GM21723 (cell line): ENCODE measurements at regions not wholly inside any gene's neighbourhood (a gene's known extent, or its start where the extent isn't known, plus 50 kb on each side); places are given as distances from the start of the nearest gene placed in this dataset.

Source experiments
- ATAC-seq: cut with Tn5 transposase; IDR thresholded peaks from one replicate; pipeline ENCODE4 v1.9.1; 2021; ENCODE audit warnings: mild to moderate bottlenecking, moderate library complexity; ENCODE audit not compliant: unreplicated experiment

- ATAC-seq: no peak
These were observed 515.3 kb downstream of the EPHB1 start for GRCh38 chr3:135310317-135310716.

GRCh38 chr3:135311699-135312098 lies 516.6 kb downstream of the EPHB1 start:
- ATAC-seq: no peak

GRCh38 chr3:135314237-135314636 lies 519.2 kb downstream of the EPHB1 start:
- no peak for ATAC-seq

GRCh38 chr3:135324301-135324700 lies 529.2 kb downstream of the EPHB1 start:
- ATAC-seq: no peak

- ATAC-seq: no peak
These were observed 530.0 kb downstream of the EPHB1 start for GRCh38 chr3:135325096-135325495.

- no peak for ATAC-seq
These were observed 530.7 kb downstream of the EPHB1 start for GRCh38 chr3:135325726-135326235.

GRCh38 chr3:135326851-135327250 lies 531.8 kb downstream of the EPHB1 start:
- no peak for ATAC-seq

- no peak for ATAC-seq
These were observed 533.0 kb downstream of the EPHB1 start for GRCh38 chr3:135328036-135328435.

- no peak for ATAC-seq
These were observed 534.4 kb downstream of the EPHB1 start for GRCh38 chr3:135329479-135329878.

GRCh38 chr3:135337192-135337591 lies 542.1 kb downstream of the EPHB1 start:
- no peak for ATAC-seq

- no peak for ATAC-seq
These were observed 553.6 kb downstream of the EPHB1 start for GRCh38 chr3:135348690-135349089.

GRCh38 chr3:135349254-135349948 lies 554.3 kb downstream of the EPHB1 start:
- no peak for ATAC-seq

- no peak for ATAC-seq
These were observed 557.2 kb downstream of the EPHB1 start for GRCh38 chr3:135352213-135352612.

GRCh38 chr3:135362889-135363288 lies 567.8 kb downstream of the EPHB1 start:
- no peak for ATAC-seq

- ATAC-seq: no peak
These were observed 569.6 kb downstream of the EPHB1 start for GRCh38 chr3:135364676-135365075.

- ATAC-seq: no peak
These were observed 571.8 kb downstream of the EPHB1 start for GRCh38 chr3:135366816-135367215.

- no peak for ATAC-seq
These were observed 573.3 kb downstream of the EPHB1 start for GRCh38 chr3:135368316-135368715.

- ATAC-seq: no peak
These were observed 573.7 kb downstream of the EPHB1 start for GRCh38 chr3:135368781-135369180.

- ATAC-seq: no peak
These were observed 579.5 kb downstream of the EPHB1 start for GRCh38 chr3:135374571-135374970.

- no peak for ATAC-seq
These were observed 583.3 kb upstream of the PPP2R3A start for GRCh38 chr3:135382188-135382587.

GRCh38 chr3:135382621-135383020 lies 582.9 kb upstream of the PPP2R3A start:
- no peak for ATAC-seq

- ATAC-seq: no peak
These were observed 582.2 kb upstream of the PPP2R3A start for GRCh38 chr3:135383301-135383700.

GRCh38 chr3:135392151-135392550 lies 573.4 kb upstream of the PPP2R3A start:
- ATAC-seq: no peak
